Endothelial cell (in vitro differentiated cells): ENCODE measurements at regions not wholly inside any gene's neighbourhood (a gene's known extent, or its start where the extent isn't known, plus 50 kb on each side); places are given as distances from the start of the nearest gene placed in this dataset.

Source experiments
- DNase-seq: peaks from one replicate; pipeline ENCODE4 v3.0.0; 2021; ENCODE audit warnings: low spot score
- H3K27ac Mint-ChIP-seq: one replicate; pipeline ENCODE4 v1.8.0; 2021; ENCODE audit warnings: mixed read lengths, inconsistent platforms; ENCODE audit not compliant: unreplicated experiment
- H3K27me3 Mint-ChIP-seq: one replicate; pipeline ENCODE4 v1.8.0; 2021; ENCODE audit warnings: mild to moderate bottlenecking, moderate library complexity, mixed read lengths, inconsistent platforms; ENCODE audit not compliant: unreplicated experiment
- H3K36me3 Mint-ChIP-seq: one replicate; pipeline ENCODE4 v1.8.0; 2021; ENCODE audit warnings: mild to moderate bottlenecking, low read depth, mixed read lengths, inconsistent platforms; ENCODE audit not compliant: unreplicated experiment
- H3K4me1 Mint-ChIP-seq: one replicate; pipeline ENCODE4 v1.8.0; 2021; ENCODE audit warnings: mild to moderate bottlenecking, mixed read lengths, inconsistent platforms; ENCODE audit not compliant: unreplicated experiment
- H3K4me3 Mint-ChIP-seq: one replicate; pipeline ENCODE4 v1.8.0; 2021; ENCODE audit warnings: mild to moderate bottlenecking, mixed read lengths, inconsistent platforms; ENCODE audit not compliant: unreplicated experiment
- H3K9me3 Mint-ChIP-seq: one replicate; pipeline ENCODE4 v1.8.0; 2021; ENCODE audit warnings: mixed read lengths, inconsistent platforms; ENCODE audit not compliant: unreplicated experiment
- CTCF ChIP-seq: fragments of 200-600 bp; sonication (generic); IDR thresholded peaks from one replicate; pipeline ENCODE4 v1.5.0; 2021; ENCODE audit warnings: antibody characterized with exemption; ENCODE audit not compliant: unreplicated experiment

DNA sequence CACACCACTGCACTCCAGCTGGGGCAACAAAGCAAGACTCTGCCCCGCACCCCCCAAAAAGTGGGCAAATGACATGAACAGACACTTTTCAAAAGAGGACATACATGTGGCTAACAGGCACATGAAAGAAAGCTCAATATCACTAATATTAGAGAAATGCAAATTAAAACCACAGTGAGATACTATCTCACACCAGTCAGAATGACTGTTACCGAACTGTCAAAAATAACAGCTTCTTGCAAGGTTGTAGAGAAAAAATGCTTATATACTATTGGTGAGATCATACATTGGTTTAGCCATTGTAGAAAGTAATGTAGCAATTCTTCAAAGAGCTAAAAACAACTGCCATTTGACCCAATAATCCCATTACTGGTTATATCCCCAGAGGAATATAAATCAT, 99.5 kb upstream of the SPATA13 start:
- Mint-ChIP-seq H3K9me3 (no peaks in the 10 kb centered on the region), H3K27me3 (peaks cover 2% of the 10 kb centered on the region), H3K27ac (no peak overlapping the region), H3K4me1 (peaks cover 11% of the 10 kb centered on the region), H3K36me3 (no peaks in the 10 kb centered on the region), H3K4me3 (no peak overlapping the region)
- no peak for TF ChIP-seq CTCF
- no peak for DNase-seq

GRCh38 chr13:24063281-24063877, 97.1 kb upstream of the SPATA13 start:
- no peak overlapping the region for H3K4me3 Mint-ChIP-seq
- peaks cover 2% of the 10 kb centered on the region for H3K27me3 Mint-ChIP-seq
- no peak for DNase-seq
- no peaks in the 10 kb centered on the region for H3K9me3 Mint-ChIP-seq
- no peak overlapping the region for H3K27ac Mint-ChIP-seq
- H3K36me3 Mint-ChIP-seq: no peaks in the 10 kb centered on the region
- no peak for TF ChIP-seq CTCF
- H3K4me1 Mint-ChIP-seq: peaks cover 11% of the 10 kb centered on the region

GRCh38 chr13:24064371-24064770, 96.1 kb upstream of the SPATA13 start:
- TF ChIP-seq CTCF: no peak

GRCh38 chr13:24065176-24065575, 95.3 kb upstream of the SPATA13 start:
- peaks cover 2% of the 10 kb centered on the region for H3K27me3 Mint-ChIP-seq
- H3K4me1 Mint-ChIP-seq: no peaks in the 10 kb centered on the region
- H3K27ac Mint-ChIP-seq: no peak overlapping the region
- no peak for DNase-seq
- H3K9me3 Mint-ChIP-seq: no peaks in the 10 kb centered on the region
- no peak for TF ChIP-seq CTCF
- H3K36me3 Mint-ChIP-seq: no peaks in the 10 kb centered on the region
- no peak overlapping the region for H3K4me3 Mint-ChIP-seq

More at GRCh38 chr13:24064371-24064770, 96.1 kb upstream of the SPATA13 start:
- no peaks in the 10 kb centered on the region for H3K9me3 Mint-ChIP-seq
- DNase-seq: no peak
- peaks cover 8% of the 10 kb centered on the region for H3K4me1 Mint-ChIP-seq
- H3K27ac Mint-ChIP-seq: no peak overlapping the region
- H3K4me3 Mint-ChIP-seq: no peak overlapping the region
- peaks cover 2% of the 10 kb centered on the region for H3K27me3 Mint-ChIP-seq
- H3K36me3 Mint-ChIP-seq: no peaks in the 10 kb centered on the region

GRCh38 chr13:24066405-24067295, 93.9 kb upstream of the SPATA13 start:
- H3K4me3 Mint-ChIP-seq: no peak overlapping the region
- H3K36me3 Mint-ChIP-seq: no peaks in the 10 kb centered on the region
- no peak overlapping the region for H3K27ac Mint-ChIP-seq
- H3K27me3 Mint-ChIP-seq: peaks cover 3% of the 10 kb centered on the region
- H3K9me3 Mint-ChIP-seq: no peaks in the 10 kb centered on the region
- no peak for TF ChIP-seq CTCF
- DNase-seq: no peak
- H3K4me1 Mint-ChIP-seq: no peaks in the 10 kb centered on the region
